HG03045 (cell line): ENCODE measurements at regions not wholly inside any gene's neighbourhood (a gene's known extent, or its start where the extent isn't known, plus 50 kb on each side); places are given as distances from the start of the nearest gene placed in this dataset.
"Not testable (repeated sequence)": the region's sequence is repeated elsewhere in the genome, so short reads cannot be mapped to it uniquely, and the experiment has no call there.

Experiments
- ATAC-seq: cut with Tn5 transposase; IDR thresholded peaks from one replicate; pipeline ENCODE4 v1.9.1; 2021; ENCODE audit warnings: mild to moderate bottlenecking, moderate library complexity; ENCODE audit not compliant: unreplicated experiment

GRCh38 chr4:31007858-31008257 lies 287.7 kb downstream of the PCDH7 start:
- no peak for ATAC-seq

GRCh38 chr4:31009926-31010325 lies 289.8 kb downstream of the PCDH7 start:
- no peak for ATAC-seq

GRCh38 chr4:31015123-31015522 lies 295.0 kb downstream of the PCDH7 start:
- no peak for ATAC-seq

- no peak for ATAC-seq
Observed at GRCh38 chr4:31016322-31017061, 296.3 kb downstream of the PCDH7 start.

GRCh38 chr4:31020363-31020762 lies 300.2 kb downstream of the PCDH7 start:
- no peak for ATAC-seq

- ATAC-seq, result no peak
Observed at GRCh38 chr4:31021008-31021407, 300.8 kb downstream of the PCDH7 start.

GRCh38 chr4:31022702-31023101 lies 302.5 kb downstream of the PCDH7 start:
- no peak for ATAC-seq

GRCh38 chr4:31023109-31023508 lies 302.9 kb downstream of the PCDH7 start:
- ATAC-seq, result no peak

- no peak for ATAC-seq
Observed at GRCh38 chr4:31023742-31024141, 303.6 kb downstream of the PCDH7 start.

- ATAC-seq, result not testable (repeated sequence)
Observed at GRCh38 chr4:31024781-31025180, 304.6 kb downstream of the PCDH7 start.

GRCh38 chr4:31026256-31026655 lies 306.1 kb downstream of the PCDH7 start:
- no peak for ATAC-seq

GRCh38 chr4:31034550-31034949 lies 314.4 kb downstream of the PCDH7 start:
- no peak for ATAC-seq

GRCh38 chr4:31035761-31036160 lies 315.6 kb downstream of the PCDH7 start:
- ATAC-seq, result no peak

- ATAC-seq, result no peak
Observed at GRCh38 chr4:31037703-31038102, 317.5 kb downstream of the PCDH7 start.

- no peak for ATAC-seq
Observed at GRCh38 chr4:31039382-31039781, 319.2 kb downstream of the PCDH7 start.

- ATAC-seq, result no peak
Observed at GRCh38 chr4:31040106-31040505, 319.9 kb downstream of the PCDH7 start.

- no peak for ATAC-seq
Observed at GRCh38 chr4:31041385-31041784, 321.2 kb downstream of the PCDH7 start.

- no peak for ATAC-seq
Observed at GRCh38 chr4:31041853-31042252, 321.7 kb downstream of the PCDH7 start.

GRCh38 chr4:31043382-31044062 lies 323.4 kb downstream of the PCDH7 start:
- ATAC-seq, result no peak

GRCh38 chr4:31045151-31045550 lies 325.0 kb downstream of the PCDH7 start:
- no peak for ATAC-seq

GRCh38 chr4:31045724-31046318 lies 325.7 kb downstream of the PCDH7 start:
- no peak for ATAC-seq

GRCh38 chr4:31051151-31051550 lies 331.0 kb downstream of the PCDH7 start:
- ATAC-seq, result no peak
